ENCODE measurements at regions not wholly inside any gene's neighbourhood (a gene's known extent, or its start where the extent isn't known, plus 50 kb on each side); places are given as distances from the start of the nearest gene placed in this dataset.

DNA sequence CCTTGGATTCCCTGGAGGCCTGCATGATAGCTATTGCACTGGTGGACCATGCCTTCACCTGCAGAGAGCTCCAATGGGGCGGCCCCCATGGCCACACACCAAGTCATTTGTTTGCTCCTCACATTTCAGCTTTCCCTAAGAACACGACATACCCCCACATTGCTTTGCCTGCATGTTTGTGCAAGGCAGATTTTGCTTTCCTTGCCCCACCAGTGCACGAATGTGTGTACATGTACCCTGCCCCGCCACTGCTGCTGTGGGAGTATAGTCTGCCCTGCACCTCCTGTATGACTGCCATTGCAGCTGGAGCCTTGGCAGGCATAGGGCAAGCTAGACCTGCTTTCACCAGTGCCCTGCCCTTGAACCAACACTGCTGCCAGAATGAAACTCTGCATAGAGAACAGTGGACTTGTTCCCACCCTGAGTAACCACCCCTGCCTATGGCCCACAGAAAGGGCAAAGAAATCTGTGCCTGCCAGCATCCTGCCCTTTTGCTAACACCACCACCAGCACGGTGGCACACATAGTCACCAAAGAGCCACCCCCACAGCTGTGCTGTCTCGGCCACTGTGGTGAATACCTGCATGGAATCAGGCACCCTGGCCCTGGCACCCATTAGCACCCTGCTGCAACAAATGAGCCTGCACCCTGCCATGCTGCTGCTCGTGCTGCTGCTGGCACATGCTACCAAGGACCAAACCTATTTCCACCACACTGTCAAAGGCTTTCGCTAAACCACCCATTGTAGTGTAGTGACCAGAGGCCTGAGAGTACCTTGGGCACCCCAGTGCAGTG is 661.7 kb upstream of the FAM241A start:
- no peaks in the 10 kb centered on the region for H3K36me3 ChIP-seq (ENCODE audit: control insufficient read depth in 2 of 2, insufficient read depth in 2 of 2, low read length in 2 of 2)
- H3K9me3 ChIP-seq (ENCODE audit: control insufficient read depth in 2 of 2, low read length in 2 of 2), result no peaks in the 10 kb centered on the region
- no peaks in the 10 kb centered on the region for H3K27me3 ChIP-seq (ENCODE audit: control insufficient read depth in 2 of 2, insufficient read depth in 2 of 2, low read length in 2 of 2)
- H3K4me1 ChIP-seq (ENCODE audit: control insufficient read depth in 2 of 2, insufficient read depth in 2 of 2, low read length in 2 of 2), result no peaks in the 10 kb centered on the region
- H3K4me3 ChIP-seq (ENCODE audit: low read length in 2 of 2), result no peak overlapping the region
- no peak overlapping the region for H3K27ac ChIP-seq (ENCODE audit: low read depth in 2 of 2, low read length in 2 of 2)
- no peak overlapping the region for H3K9ac ChIP-seq (ENCODE audit: low read depth in 1 of 2, low read length in 2 of 2)

DNA sequence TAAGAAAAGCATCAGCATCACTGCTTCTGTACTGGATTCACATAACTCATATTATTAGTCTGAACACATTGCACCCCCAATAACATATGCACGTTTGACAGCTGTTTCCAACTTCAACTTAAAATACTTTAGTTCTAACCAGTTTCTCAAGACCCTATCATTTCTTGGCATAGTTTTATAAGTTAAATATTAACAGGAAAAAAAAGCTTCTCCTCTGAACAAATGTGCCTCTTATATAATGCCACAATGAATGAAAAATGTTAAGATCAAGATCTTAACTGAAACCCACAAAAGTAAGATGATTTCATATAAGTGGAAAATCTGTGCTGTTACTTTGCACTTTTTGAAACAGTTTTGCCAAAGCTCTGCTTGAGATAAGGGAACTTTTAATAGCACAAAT is 652.8 kb upstream of the FAM241A start:
- Histone ChIP-seq H3K9me3 (ENCODE audit: control insufficient read depth in 2 of 2, low read length in 2 of 2) (no peaks in the 10 kb centered on the region), H3K36me3 (ENCODE audit: control insufficient read depth in 2 of 2, insufficient read depth in 2 of 2, low read length in 2 of 2) (no peaks in the 10 kb centered on the region), H3K4me1 (ENCODE audit: control insufficient read depth in 2 of 2, insufficient read depth in 2 of 2, low read length in 2 of 2) (no peaks in the 10 kb centered on the region), H3K4me3 (ENCODE audit: low read length in 2 of 2) (no peak overlapping the region), H3K27ac (ENCODE audit: low read depth in 2 of 2, low read length in 2 of 2) (no peak overlapping the region), H3K27me3 (ENCODE audit: control insufficient read depth in 2 of 2, insufficient read depth in 2 of 2, low read length in 2 of 2) (no peaks in the 10 kb centered on the region), H3K9ac (ENCODE audit: low read depth in 1 of 2, low read length in 2 of 2) (no peak overlapping the region)

DNA sequence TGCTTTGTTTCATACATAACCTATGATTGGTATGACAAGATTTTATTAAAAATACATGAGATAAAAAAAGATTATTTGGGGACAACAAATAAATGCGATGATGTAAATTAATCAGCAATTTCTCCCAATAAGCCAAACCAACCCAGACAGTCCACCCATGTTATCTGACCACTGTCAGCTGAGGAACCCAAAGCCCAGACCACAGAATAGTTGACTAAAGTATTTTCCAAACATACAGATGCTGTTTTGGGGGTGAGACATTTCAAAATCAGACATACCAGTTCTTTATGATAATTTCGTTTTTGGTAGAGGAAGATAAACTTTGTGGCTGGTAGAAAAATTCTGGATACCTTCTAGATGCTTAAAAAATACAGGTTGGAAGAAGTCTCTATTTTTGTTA is 650.8 kb upstream of the FAM241A start:
- H3K27ac ChIP-seq (ENCODE audit: low read depth in 2 of 2, low read length in 2 of 2), result no peak overlapping the region
- H3K4me3 ChIP-seq (ENCODE audit: low read length in 2 of 2), result no peak overlapping the region
- no peaks in the 10 kb centered on the region for H3K36me3 ChIP-seq (ENCODE audit: control insufficient read depth in 2 of 2, insufficient read depth in 2 of 2, low read length in 2 of 2)
- H3K9ac ChIP-seq (ENCODE audit: low read depth in 1 of 2, low read length in 2 of 2), result no peak overlapping the region
- no peaks in the 10 kb centered on the region for H3K9me3 ChIP-seq (ENCODE audit: control insufficient read depth in 2 of 2, low read length in 2 of 2)
- H3K27me3 ChIP-seq (ENCODE audit: control insufficient read depth in 2 of 2, insufficient read depth in 2 of 2, low read length in 2 of 2), result no peaks in the 10 kb centered on the region
- H3K4me1 ChIP-seq (ENCODE audit: control insufficient read depth in 2 of 2, insufficient read depth in 2 of 2, low read length in 2 of 2), result no peaks in the 10 kb centered on the region

DNA sequence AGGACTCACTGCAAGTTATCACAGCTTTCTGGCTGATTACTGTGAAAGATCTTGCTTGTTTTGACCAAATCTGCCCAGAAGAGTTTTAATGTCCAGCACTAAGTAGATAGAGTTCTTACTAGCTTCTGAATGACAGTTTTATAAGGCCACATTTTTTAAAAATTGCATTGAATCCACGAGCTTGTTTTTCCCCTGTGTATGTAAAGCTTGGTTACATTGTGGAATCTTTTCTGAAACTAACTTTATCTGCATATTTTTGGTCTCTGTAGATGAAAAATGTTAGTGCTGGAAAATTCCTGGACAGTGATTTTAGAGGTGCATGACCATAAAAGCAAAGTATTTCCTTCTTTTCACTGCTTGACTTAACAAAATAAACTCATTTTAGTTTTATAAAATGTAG is 650.3 kb upstream of the FAM241A start:
- Histone ChIP-seq H3K9ac (ENCODE audit: low read depth in 1 of 2, low read length in 2 of 2) (no peak overlapping the region), H3K27me3 (ENCODE audit: control insufficient read depth in 2 of 2, insufficient read depth in 2 of 2, low read length in 2 of 2) (no peaks in the 10 kb centered on the region), H3K36me3 (ENCODE audit: control insufficient read depth in 2 of 2, insufficient read depth in 2 of 2, low read length in 2 of 2) (no peaks in the 10 kb centered on the region), H3K27ac (ENCODE audit: low read depth in 2 of 2, low read length in 2 of 2) (no peak overlapping the region), H3K9me3 (ENCODE audit: control insufficient read depth in 2 of 2, low read length in 2 of 2) (no peaks in the 10 kb centered on the region), H3K4me3 (ENCODE audit: low read length in 2 of 2) (no peak overlapping the region), H3K4me1 (ENCODE audit: control insufficient read depth in 2 of 2, insufficient read depth in 2 of 2, low read length in 2 of 2) (no peaks in the 10 kb centered on the region)

DNA sequence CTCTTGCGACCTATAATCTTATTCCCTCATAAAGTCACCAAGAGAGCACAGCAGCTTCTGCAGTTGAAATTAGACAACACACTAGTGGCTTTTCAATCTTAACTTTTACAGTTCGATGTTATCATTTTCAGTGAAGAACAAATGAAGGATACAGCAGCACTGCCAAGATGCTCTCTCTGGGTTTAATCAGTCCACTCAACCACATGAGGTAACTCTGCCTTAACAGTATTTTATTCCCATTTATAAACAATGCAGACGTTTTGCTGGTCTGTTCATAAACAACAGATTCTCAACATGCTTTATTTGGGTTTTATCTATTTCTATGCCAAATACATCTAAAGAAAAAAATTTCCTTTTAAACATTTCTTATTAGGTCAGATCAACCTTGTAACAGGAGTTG is 646.0 kb upstream of the FAM241A start:
- no peak overlapping the region for H3K27ac ChIP-seq (ENCODE audit: low read depth in 2 of 2, low read length in 2 of 2)
- H3K4me3 ChIP-seq (ENCODE audit: low read length in 2 of 2), result no peak overlapping the region
- no peaks in the 10 kb centered on the region for H3K36me3 ChIP-seq (ENCODE audit: control insufficient read depth in 2 of 2, insufficient read depth in 2 of 2, low read length in 2 of 2)
- no peaks in the 10 kb centered on the region for H3K4me1 ChIP-seq (ENCODE audit: control insufficient read depth in 2 of 2, insufficient read depth in 2 of 2, low read length in 2 of 2)
- no peak overlapping the region for H3K9ac ChIP-seq (ENCODE audit: low read depth in 1 of 2, low read length in 2 of 2)
- no peaks in the 10 kb centered on the region for H3K9me3 ChIP-seq (ENCODE audit: control insufficient read depth in 2 of 2, low read length in 2 of 2)
- H3K27me3 ChIP-seq (ENCODE audit: control insufficient read depth in 2 of 2, insufficient read depth in 2 of 2, low read length in 2 of 2), result no peaks in the 10 kb centered on the region

DNA sequence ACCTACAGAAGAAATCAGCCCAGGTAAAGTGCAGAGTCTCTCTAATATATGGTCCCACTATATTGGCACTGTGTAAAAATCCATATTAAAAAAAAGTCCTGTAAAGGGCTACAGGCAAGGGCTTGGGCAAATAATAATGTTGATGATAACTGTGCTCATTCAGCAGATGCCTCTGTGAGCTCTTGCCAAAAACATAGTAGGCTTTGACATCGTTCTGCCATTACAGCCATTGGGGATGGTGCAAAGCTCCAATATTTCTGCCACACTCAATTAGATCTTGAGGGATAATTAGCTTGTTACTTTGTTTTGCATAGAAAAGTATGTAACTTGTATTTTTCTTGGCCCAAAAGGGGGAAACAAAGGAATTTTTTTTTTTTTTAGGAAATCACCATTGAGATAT is 645.5 kb upstream of the FAM241A start:
- no peak overlapping the region for H3K27ac ChIP-seq (ENCODE audit: low read depth in 2 of 2, low read length in 2 of 2)
- no peak overlapping the region for H3K9ac ChIP-seq (ENCODE audit: low read depth in 1 of 2, low read length in 2 of 2)
- no peaks in the 10 kb centered on the region for H3K36me3 ChIP-seq (ENCODE audit: control insufficient read depth in 2 of 2, insufficient read depth in 2 of 2, low read length in 2 of 2)
- no peaks in the 10 kb centered on the region for H3K4me1 ChIP-seq (ENCODE audit: control insufficient read depth in 2 of 2, insufficient read depth in 2 of 2, low read length in 2 of 2)
- H3K9me3 ChIP-seq (ENCODE audit: control insufficient read depth in 2 of 2, low read length in 2 of 2), result no peaks in the 10 kb centered on the region
- H3K4me3 ChIP-seq (ENCODE audit: low read length in 2 of 2), result no peak overlapping the region
- no peaks in the 10 kb centered on the region for H3K27me3 ChIP-seq (ENCODE audit: control insufficient read depth in 2 of 2, insufficient read depth in 2 of 2, low read length in 2 of 2)

DNA sequence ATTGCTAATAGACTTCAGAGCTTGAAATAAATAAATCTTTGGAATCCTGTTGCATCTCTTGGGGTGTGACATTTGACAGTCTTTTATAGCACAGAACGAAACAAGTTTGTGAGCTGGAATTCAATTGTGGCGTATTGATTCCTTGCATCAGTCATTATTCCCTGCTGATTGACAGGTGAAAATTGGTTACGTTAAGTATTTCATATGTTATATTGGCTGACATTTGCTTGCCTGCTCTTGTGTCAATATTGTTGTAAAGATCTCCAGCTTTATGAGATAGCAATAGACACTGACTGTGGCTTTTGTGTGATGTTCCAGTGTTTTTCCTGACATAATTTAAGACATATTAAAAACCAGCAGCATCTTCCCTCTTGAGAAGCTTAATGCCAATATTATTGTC is 644.4 kb upstream of the FAM241A start:
- Histone ChIP-seq H3K9ac (ENCODE audit: low read depth in 1 of 2, low read length in 2 of 2) (no peak overlapping the region), H3K4me3 (ENCODE audit: low read length in 2 of 2) (no peak overlapping the region), H3K9me3 (ENCODE audit: control insufficient read depth in 2 of 2, low read length in 2 of 2) (no peaks in the 10 kb centered on the region), H3K4me1 (ENCODE audit: control insufficient read depth in 2 of 2, insufficient read depth in 2 of 2, low read length in 2 of 2) (no peaks in the 10 kb centered on the region), H3K27ac (ENCODE audit: low read depth in 2 of 2, low read length in 2 of 2) (no peak overlapping the region), H3K27me3 (ENCODE audit: control insufficient read depth in 2 of 2, insufficient read depth in 2 of 2, low read length in 2 of 2) (no peaks in the 10 kb centered on the region), H3K36me3 (ENCODE audit: control insufficient read depth in 2 of 2, insufficient read depth in 2 of 2, low read length in 2 of 2) (no peaks in the 10 kb centered on the region)

DNA sequence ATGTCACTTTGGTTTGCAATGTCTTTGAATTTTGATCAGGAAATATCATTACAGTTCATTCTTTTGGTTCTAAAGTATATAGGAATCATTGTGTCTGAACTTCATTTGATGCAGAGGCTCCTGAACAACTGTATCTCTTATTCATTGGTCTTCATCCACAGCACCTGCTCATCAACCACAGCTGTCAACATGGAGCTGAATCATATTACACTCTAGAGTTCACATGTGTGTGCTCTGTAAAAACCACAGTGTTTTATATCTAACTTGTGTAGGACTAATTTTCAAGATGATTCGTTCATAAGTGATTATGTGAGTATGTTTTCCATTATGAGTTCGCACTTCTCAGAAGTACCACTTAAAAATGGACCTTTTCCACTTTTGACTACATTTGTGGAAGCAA is 643.3 kb upstream of the FAM241A start:
- Histone ChIP-seq H3K9ac (ENCODE audit: low read depth in 1 of 2, low read length in 2 of 2) (no peak overlapping the region), H3K36me3 (ENCODE audit: control insufficient read depth in 2 of 2, insufficient read depth in 2 of 2, low read length in 2 of 2) (no peaks in the 10 kb centered on the region), H3K4me3 (ENCODE audit: low read length in 2 of 2) (no peak overlapping the region), H3K27ac (ENCODE audit: low read depth in 2 of 2, low read length in 2 of 2) (no peak overlapping the region), H3K9me3 (ENCODE audit: control insufficient read depth in 2 of 2, low read length in 2 of 2) (no peaks in the 10 kb centered on the region), H3K27me3 (ENCODE audit: control insufficient read depth in 2 of 2, insufficient read depth in 2 of 2, low read length in 2 of 2) (no peaks in the 10 kb centered on the region), H3K4me1 (ENCODE audit: control insufficient read depth in 2 of 2, insufficient read depth in 2 of 2, low read length in 2 of 2) (no peaks in the 10 kb centered on the region)

DNA sequence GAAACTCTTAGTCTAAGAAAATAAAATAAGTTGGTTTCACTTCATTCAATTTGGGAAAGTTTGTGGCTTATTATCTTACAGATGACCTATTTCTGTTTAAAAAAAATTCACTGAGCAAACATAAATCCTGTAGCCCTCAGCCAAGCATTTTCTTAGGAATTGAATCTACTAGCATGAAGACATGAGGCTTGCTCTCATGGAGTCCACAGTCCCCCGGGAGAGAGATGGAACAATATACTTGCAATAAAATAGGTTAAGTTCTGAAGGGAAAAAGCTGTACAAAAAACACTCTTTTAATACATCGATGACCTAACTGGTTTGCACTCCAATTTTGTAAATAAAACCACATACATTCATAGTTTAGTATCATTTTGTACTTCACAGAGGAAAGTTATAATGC is 642.6 kb upstream of the FAM241A start:
- Histone ChIP-seq H3K4me1 (ENCODE audit: control insufficient read depth in 2 of 2, insufficient read depth in 2 of 2, low read length in 2 of 2) (no peaks in the 10 kb centered on the region), H3K36me3 (ENCODE audit: control insufficient read depth in 2 of 2, insufficient read depth in 2 of 2, low read length in 2 of 2) (no peaks in the 10 kb centered on the region)

DNA sequence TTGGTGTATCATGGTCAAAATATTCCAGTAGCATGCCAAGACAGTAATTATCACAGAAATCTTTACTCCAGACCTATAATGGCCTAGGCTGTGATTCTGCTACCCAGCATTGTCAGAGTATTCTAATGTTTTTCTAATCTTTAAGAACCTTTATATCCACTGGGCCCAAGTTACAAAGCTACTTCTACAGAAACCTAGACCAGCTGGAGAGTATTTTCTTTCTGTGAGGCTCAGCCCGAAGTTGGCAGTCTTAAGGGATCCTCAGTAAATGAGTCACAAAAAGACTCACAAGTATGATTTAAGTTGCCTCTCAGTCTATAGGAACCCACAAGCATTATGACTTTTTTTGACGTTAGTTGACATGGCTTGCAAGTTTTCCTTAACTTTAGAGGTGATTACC is 638.5 kb upstream of the FAM241A start:
- H3K36me3 ChIP-seq (ENCODE audit: control insufficient read depth in 2 of 2, insufficient read depth in 2 of 2, low read length in 2 of 2), result no peaks in the 10 kb centered on the region
- H3K4me3 ChIP-seq (ENCODE audit: low read length in 2 of 2), result no peak overlapping the region
- no peaks in the 10 kb centered on the region for H3K4me1 ChIP-seq (ENCODE audit: control insufficient read depth in 2 of 2, insufficient read depth in 2 of 2, low read length in 2 of 2)
- no peak overlapping the region for H3K9ac ChIP-seq (ENCODE audit: low read depth in 1 of 2, low read length in 2 of 2)
- H3K27me3 ChIP-seq (ENCODE audit: control insufficient read depth in 2 of 2, insufficient read depth in 2 of 2, low read length in 2 of 2), result no peaks in the 10 kb centered on the region
- H3K27ac ChIP-seq (ENCODE audit: low read depth in 2 of 2, low read length in 2 of 2), result no peak overlapping the region
- no peaks in the 10 kb centered on the region for H3K9me3 ChIP-seq (ENCODE audit: control insufficient read depth in 2 of 2, low read length in 2 of 2)

More for the DNA sequence above, 642.6 kb upstream of the FAM241A start:
- no peaks in the 10 kb centered on the region for H3K9me3 ChIP-seq (ENCODE audit: control insufficient read depth in 2 of 2, low read length in 2 of 2)
- H3K9ac ChIP-seq (ENCODE audit: low read depth in 1 of 2, low read length in 2 of 2), result no peak overlapping the region
- no peak overlapping the region for H3K4me3 ChIP-seq (ENCODE audit: low read length in 2 of 2)
- no peak overlapping the region for H3K27ac ChIP-seq (ENCODE audit: low read depth in 2 of 2, low read length in 2 of 2)
- no peaks in the 10 kb centered on the region for H3K27me3 ChIP-seq (ENCODE audit: control insufficient read depth in 2 of 2, insufficient read depth in 2 of 2, low read length in 2 of 2)

DNA sequence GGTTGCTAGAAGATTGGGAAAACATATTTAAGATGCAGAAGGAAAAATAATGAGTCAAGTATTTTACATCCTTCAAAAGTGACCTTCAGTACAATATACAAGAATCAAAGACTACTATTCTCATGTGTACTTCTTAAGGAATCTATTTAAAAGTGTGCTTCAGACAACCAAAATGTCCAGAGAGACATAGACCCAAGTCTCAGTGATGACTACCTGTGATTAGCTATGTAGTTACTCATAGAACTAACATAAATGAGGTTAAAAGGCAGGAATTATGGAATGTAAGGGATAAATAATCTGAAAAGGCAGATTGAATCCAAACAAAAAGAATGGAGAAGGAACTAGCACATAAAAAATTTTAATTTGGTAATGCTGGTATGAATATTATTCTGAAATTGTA is 634.7 kb upstream of the FAM241A start:
- no peaks in the 10 kb centered on the region for H3K27me3 ChIP-seq (ENCODE audit: control insufficient read depth in 2 of 2, insufficient read depth in 2 of 2, low read length in 2 of 2)
- H3K9ac ChIP-seq (ENCODE audit: low read depth in 1 of 2, low read length in 2 of 2), result no peak overlapping the region
- no peaks in the 10 kb centered on the region for H3K4me1 ChIP-seq (ENCODE audit: control insufficient read depth in 2 of 2, insufficient read depth in 2 of 2, low read length in 2 of 2)
- H3K9me3 ChIP-seq (ENCODE audit: control insufficient read depth in 2 of 2, low read length in 2 of 2), result no peaks in the 10 kb centered on the region
- no peak overlapping the region for H3K27ac ChIP-seq (ENCODE audit: low read depth in 2 of 2, low read length in 2 of 2)
- H3K36me3 ChIP-seq (ENCODE audit: control insufficient read depth in 2 of 2, insufficient read depth in 2 of 2, low read length in 2 of 2), result no peaks in the 10 kb centered on the region
- no peak overlapping the region for H3K4me3 ChIP-seq (ENCODE audit: low read length in 2 of 2)

Measured in mucosa of rectum (tissue), 2 donors.